NOMO-1 treated with dmso at 0.1 percent for 144 hours (cell line): ENCODE measurements at regions not wholly inside any gene's neighbourhood (a gene's known extent, or its start where the extent isn't known, plus 50 kb on each side); places are given as distances from the start of the nearest gene placed in this dataset.
"Not testable (repeated sequence)": the region's sequence is repeated elsewhere in the genome, so short reads cannot be mapped to it uniquely, and the experiment has no call there.

Source experiments
- DNase-seq: peaks from one replicate; lab custom pipeline; 2025; ENCODE audit not compliant: unreplicated experiment; lab: John Stamatoyannopoulos, UW

GRCh38 chr7:53238021-53238605, 202.7 kb downstream of the POM121L12 start:
- no peak for DNase-seq

GRCh38 chr7:53239151-53239550, 203.7 kb downstream of the POM121L12 start:
- DNase-seq = not testable (repeated sequence)

- no peak for DNase-seq
Measured at GRCh38 chr7:53245721-53246120, 210.3 kb downstream of the POM121L12 start.

- DNase-seq = no peak
Measured at GRCh38 chr7:53246957-53247356, 211.5 kb downstream of the POM121L12 start.

- DNase-seq = no peak
Measured at GRCh38 chr7:53252539-53252938, 217.1 kb downstream of the POM121L12 start.

- DNase-seq = no peak
Measured at GRCh38 chr7:53272081-53272480, 236.6 kb downstream of the POM121L12 start.

DNA sequence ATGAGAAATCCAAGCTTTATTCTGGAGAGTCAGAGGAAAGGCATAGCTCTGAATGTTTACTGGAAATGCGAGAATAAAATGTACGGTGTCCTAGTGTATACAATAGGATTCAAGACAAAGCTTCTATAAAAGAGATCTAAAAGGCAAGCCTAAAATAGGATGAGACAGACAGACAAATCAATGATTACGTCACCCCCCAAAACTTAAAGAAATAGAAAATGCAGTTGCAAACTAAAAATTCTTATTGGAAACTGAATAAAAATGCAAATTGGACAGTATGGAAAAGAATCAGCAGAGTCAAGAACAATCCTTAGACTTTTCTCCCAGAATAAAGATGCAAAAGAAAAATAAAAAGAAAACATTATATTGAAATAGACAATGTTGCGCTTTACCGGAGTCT, 245.9 kb downstream of the POM121L12 start:
- DNase-seq = no peak

DNA sequence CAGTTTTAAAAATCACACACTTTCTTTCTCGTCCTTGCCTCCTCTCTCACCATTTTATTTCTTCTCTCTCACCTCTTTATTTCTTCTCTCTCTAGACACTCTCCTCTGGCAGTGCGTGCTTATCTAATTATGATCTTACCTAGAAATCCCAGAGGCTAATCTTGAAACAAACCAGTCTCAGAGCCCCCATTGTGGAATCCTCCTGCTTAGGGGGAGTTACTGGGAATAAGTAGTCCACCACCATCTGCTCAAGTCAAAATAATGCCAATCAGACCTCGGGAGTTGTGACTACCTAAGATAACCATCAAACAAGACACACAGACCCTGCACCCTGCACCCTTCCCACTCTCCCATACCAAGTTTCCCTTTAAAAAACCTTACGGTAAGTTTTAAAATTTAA, 256.9 kb downstream of the POM121L12 start:
- no peak for DNase-seq

GRCh38 chr7:53302496-53303246, 267.2 kb downstream of the POM121L12 start:
- DNase-seq = no peak

DNA sequence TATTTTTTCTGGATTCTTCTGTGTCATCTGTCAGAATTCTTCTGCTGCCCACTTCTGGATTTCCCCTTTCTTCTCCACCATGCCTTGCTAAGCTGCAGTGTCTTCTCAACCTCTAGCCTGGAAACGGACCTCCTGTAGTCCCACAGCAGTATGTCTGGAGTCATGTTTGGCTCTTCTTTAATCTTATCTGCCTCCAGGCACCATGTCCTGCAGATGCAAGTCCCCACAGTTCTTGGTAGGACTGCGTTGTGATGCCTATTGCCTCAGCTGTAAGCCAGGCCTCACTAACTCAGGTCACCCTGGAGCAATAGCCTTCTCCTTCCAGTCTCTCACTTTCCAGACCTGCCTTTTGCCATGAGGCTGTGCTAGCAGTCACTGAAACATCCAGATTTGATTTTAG, 268.3 kb downstream of the POM121L12 start:
- no peak for DNase-seq

DNA sequence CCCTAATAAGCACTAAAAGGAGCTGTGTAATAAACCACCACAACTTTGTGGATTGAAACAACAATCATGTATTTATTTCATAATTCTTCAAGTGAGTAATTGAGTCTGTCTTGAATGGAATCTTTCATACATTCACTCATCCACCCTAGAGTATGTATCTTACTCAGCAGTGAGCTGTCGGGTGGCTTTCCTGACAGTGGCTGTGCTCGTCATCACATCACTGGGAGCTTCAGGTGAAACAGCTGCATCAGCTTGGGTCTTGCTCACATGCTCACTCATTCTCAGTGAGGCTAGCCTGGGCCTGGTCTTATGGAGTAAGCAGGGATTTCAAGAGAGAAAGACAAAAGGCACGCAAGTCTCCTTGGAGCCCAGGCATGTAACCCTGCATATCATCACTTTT, 271.4 kb downstream of the POM121L12 start:
- no peak for DNase-seq

- no peak for DNase-seq
Measured at GRCh38 chr7:53311205-53311604, 275.8 kb downstream of the POM121L12 start.

DNA sequence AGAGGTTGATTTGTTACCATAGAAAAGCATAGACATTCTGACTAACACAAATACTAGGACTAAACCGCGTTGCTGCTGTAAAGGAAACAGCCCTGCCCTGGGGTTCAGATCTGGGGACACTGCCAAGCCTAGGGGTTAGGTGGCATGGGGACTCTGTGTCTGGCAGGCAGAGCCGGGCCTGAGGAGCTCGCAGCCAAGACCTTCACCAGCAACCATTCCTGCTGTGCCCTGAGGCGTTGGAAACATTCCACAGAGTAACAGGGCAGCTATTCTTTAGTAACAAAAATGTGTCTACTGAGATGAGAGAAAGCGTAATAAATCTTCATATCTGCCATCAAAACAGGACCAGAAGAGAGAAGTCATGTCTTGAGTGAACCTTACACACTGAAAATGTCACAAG, 280.5 kb downstream of the POM121L12 start:
- no peak for DNase-seq

DNA sequence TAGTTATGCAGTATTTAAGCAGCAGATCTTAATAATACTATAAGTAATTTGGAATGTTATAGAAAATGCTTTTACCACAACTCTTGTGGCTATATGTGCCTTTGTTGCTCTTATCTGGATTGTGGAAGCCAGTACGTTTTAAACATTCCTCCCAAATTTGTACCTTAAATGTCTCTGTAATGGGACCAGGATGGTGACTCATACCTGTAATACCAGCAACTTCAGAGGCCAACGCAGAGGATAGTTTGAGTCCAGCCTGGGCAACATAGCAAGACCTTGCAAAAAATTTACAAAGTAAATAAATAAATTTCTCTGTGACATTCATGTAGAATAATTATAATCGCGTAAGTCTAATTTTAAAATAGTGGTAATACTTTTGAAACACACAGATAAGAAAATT, 283.1 kb downstream of the POM121L12 start:
- no peak for DNase-seq

DNA sequence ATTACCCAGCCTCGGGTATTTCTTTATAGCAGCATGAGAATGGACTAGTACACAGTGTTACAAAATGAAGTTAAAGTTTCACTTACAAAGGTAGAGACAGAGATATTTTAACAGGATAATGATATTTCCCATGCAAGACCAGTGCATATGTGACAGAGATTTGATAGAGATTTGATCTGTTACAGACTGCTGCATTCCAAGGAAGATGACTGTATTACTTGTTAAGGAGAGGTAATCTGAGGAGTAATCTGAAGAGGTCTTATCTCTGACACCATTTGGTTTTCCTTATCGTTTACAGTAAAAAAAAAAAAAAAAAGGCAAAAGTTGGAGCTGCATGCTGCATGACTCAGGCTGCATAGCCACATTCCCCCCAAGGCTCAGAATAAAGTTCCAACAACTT, 289.6 kb downstream of the POM121L12 start:
- no peak for DNase-seq

DNA sequence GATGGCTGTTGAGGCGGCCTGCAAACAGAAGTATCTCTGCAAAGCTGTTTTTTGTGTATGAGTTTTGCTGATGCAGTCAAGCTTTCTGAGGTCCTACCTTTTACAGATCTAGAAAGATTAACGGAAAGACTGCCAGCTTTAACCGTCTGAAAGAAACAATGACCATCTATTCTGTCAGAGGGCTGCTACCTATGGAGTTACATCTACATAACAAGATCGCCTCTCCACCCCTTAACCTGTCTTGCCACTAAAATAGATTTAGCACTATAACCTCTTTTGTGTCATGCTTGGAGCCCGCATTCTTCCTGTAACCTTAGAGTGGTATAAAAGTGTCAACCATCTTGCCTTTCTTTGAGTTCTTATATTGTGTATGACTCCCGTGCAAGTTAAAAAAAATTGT, 291.2 kb downstream of the POM121L12 start:
- no peak for DNase-seq

DNA sequence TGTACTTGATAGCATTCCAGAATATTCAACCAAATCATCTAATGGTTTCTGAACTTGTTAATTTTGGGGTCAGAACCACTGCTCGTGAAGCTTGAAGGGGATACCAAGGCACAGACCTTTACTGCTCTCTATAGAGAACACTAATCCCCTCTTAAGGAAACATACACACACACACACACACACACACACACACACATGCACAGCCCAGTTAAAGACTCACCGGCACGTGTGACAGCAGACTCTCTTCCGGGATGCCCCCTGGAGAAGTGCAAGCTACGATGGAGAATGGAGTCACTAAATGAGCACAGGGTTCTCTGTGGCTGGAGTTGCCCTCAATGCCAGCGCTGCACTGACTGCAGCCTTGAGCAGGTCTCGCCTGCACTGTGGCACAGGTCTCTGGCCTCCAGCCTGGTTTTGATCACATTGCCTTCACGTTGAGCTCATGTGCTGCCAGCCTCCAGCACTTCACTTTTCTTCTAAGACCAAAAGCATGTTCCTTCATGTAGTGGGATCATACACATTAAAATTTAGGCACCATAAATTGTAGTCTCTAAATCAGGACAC, 300.8 kb downstream of the POM121L12 start:
- DNase-seq = no peak

DNA sequence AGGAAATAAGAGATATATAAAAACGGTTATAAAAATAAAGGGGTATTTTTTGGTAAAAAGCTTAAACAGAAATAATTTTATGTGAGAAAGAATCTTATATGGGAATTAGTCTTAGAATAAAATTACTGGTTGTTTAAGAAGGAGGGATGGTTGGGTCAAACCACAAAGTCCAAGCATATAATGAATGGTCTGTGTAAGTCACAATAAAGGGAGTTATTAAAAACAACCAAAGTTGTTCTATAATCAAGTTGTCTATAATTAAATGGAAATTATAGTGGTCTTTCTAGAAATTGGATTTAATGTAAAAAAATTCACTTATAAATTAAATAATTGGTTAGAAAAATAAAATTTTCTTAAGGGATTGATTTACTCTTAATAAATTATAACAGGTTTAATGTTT, 304.8 kb downstream of the POM121L12 start:
- DNase-seq = no peak

DNA sequence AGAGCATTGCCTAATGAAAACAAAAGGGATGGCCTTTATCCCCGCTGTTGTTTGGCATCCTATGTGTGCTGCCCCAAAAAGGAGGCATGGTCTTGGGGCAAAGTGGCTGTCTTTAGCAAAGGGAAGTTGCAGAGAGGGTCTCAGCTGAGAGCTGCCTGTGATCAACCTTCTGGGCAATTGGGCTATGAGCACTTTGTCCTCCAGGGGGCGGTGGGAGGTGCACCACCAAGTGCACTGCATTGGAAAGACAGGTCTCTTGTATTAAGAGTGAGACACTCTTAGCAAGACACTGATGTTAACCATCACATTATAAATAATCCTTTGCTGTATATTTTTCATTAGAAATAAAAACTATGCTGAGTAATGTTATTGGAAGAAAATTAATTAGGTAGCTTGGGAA, 314.8 kb downstream of the POM121L12 start:
- no peak for DNase-seq

- no peak for DNase-seq
Measured at GRCh38 chr7:53351681-53352080, 316.2 kb downstream of the POM121L12 start.

- no peak for DNase-seq
Measured at GRCh38 chr7:53358269-53358668, 322.8 kb downstream of the POM121L12 start.

DNA sequence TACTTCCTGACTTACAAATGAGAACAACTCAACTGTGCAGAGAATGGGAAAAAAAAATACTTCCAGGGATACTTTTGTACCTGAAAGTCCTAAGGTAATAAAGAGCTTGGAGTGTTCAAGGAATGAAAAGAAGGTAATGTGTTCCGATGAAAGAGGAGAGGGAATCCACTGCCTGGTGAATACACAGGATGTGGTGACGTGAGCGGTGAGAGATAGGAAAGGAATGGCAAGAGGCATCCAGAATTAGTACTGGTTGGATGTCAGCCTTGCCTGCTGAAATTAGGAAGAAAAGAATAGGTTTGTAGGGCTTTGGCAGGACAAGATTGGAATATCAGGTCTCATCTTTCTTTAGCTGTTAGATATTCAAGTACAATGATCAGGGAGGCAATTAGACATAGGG, 347.7 kb downstream of the POM121L12 start:
- DNase-seq = no peak

GRCh38 chr7:53385239-53385638, 349.8 kb downstream of the POM121L12 start:
- DNase-seq = not testable (repeated sequence)
